NCI-H345 treated with DMSO at 0.1 percent for 48 hours (cell line): ENCODE measurements at regions not wholly inside any gene's neighbourhood (a gene's known extent, or its start where the extent isn't known, plus 50 kb on each side); places are given as distances from the start of the nearest gene placed in this dataset.

Source experiments
- DNase-seq: peaks from one replicate; lab custom pipeline; 2025; ENCODE audit not compliant: unreplicated experiment; lab: John Stamatoyannopoulos, UW

DNA sequence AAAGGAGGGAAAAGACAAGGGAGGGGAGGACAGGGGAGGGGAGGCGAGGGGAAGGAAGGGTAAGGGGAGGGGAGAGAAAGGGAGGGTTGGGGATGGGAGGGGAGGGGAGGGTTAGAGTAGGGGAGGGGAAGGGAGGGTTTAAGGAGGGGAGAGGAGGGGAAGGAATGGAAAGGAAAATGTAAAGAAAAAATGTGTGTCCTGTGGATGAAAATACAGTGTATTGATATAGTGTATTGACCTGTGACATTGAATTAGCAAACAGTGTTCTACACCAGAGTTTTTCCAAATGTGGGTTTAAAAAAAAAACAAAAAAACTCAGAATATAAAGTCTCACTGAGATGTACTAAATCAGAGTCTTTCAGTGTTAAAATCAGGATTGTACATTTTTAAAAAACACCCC, 1279.8 kb upstream of the ADGRL2 start:
- no peak for DNase-seq

DNA sequence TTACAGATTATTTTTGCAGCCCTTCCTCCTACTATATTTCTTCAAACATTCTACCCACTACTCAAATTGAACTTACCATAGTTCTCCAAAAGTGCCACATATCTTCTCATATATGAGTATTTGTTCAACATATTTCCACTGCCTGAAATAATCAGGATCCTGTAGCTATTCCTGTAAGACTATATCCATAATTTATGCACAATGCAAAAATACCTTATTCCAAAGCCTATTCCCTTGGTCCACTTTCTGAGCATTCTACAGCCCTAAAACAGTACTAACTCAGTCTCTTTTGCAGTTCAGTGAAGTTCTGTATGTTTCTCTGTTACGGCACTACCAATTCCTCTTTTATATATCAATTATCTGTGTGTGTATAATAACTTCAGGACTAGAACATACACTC, 1283.7 kb upstream of the ADGRL2 start:
- DNase-seq, result no peak

- DNase-seq, result no peak
These were observed 1290.7 kb upstream of the ADGRL2 start for GRCh38 chr1:80509965-80510522.

GRCh38 chr1:80506216-80506615, 1294.5 kb upstream of the ADGRL2 start:
- DNase-seq, result no peak

GRCh38 chr1:80498673-80499072, 1302.1 kb upstream of the ADGRL2 start:
- DNase-seq, result no peak

GRCh38 chr1:80495806-80496205, 1304.9 kb upstream of the ADGRL2 start:
- no peak for DNase-seq

GRCh38 chr1:80472145-80472544, 1328.6 kb upstream of the ADGRL2 start:
- DNase-seq, result no peak

GRCh38 chr1:80468356-80468755, 1332.4 kb upstream of the ADGRL2 start:
- DNase-seq, result no peak

DNA sequence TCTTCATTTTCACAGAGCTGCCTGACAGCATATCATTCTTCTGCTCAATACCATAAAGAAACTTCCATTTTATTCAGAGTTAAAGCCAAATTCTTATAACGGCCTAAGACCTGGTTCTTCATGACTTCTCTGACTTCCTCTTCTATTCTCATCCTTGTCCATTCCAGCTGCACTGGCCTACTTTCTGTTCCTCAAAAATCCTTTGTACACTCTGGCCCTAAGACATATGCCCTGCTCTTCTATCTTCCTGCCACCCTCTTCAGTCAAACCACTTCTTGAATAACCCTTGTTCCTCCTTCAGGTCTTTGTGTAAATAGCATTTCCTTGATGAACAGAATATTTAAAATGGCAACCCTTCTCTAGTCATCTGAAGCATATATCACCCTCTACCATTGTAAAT, 1338.7 kb upstream of the ADGRL2 start:
- DNase-seq, result no peak

- DNase-seq, result no peak
These were observed 1343.3 kb upstream of the ADGRL2 start for GRCh38 chr1:80457409-80457808.

- no peak for DNase-seq
These were observed 1347.0 kb upstream of the ADGRL2 start for GRCh38 chr1:80453775-80454174.

DNA sequence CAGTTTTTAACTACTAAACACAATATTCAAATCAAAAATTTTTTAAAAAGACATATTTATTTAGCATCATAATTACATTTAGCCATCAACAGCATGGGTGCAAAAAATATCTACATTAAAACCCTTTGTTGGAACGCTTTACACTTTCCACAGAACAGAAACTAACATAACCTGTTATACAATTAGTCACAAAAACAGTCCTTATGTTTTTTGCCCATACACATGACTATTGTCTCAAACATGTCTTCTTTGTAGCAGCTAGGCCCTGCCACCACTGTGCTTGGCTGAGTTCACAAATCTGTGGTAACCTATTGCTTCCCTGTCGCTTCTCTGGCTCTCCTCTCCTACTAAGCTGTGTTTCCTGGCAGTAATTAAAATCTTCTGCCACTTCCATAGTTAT, 1350.0 kb upstream of the ADGRL2 start:
- no peak for DNase-seq

DNA sequence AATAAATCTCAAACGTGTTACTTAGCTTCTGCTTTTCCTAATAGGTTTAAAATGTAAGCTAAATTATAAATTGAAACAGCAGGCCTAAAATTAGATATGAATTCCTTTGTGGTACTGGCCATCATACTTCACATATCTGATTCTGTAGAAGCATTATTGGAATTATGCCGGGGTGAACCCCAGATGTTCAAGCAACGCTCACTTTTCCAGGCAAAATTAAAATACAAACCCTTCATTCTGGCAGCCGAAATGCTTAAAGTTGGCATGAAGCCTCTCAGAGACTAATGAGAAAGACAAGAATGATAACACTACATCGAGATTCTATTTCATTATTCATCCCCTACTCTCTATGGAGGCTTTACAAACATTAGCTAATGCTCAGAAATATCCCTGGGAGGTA, 1352.7 kb upstream of the ADGRL2 start:
- no peak for DNase-seq

GRCh38 chr1:80447526-80447925, 1353.2 kb upstream of the ADGRL2 start:
- DNase-seq, result no peak

DNA sequence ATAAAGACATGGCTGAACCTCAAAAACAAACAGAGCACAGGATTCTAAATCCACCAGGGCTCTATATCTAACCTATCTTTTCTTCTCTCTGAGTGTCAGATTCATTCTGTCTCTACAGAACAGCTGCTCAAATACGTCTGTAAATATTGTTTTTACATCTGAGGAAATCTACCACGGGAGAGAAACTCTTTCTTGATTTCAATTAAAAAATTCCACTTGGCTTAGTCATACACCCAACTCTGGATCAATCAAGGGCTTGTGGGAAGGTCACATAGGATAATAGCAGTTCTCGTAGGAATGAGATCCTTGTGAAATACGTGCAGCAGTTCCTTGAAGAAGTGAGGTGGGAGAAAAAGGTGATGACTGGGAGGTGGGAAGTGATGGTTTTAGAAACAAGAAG, 1355.7 kb upstream of the ADGRL2 start:
- no peak for DNase-seq

DNA sequence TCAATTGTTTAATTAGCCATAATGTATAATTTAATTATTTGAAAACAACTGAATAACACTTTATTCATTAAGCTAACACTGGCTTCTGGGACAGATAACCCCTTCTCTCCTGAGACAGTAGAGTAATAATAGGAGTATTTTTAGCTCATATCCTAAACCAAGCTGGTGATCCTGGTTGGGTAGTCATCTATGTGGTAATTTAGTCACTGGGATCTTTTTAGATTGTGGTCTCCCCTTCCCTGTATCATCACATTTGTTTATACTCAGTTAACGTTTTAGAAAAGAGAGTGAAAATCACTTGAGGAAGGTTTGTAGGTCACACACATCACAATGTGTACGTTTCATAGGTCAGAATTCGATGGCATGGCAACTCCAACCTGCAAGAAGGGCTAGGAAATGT, 1356.6 kb upstream of the ADGRL2 start:
- no peak for DNase-seq

DNA sequence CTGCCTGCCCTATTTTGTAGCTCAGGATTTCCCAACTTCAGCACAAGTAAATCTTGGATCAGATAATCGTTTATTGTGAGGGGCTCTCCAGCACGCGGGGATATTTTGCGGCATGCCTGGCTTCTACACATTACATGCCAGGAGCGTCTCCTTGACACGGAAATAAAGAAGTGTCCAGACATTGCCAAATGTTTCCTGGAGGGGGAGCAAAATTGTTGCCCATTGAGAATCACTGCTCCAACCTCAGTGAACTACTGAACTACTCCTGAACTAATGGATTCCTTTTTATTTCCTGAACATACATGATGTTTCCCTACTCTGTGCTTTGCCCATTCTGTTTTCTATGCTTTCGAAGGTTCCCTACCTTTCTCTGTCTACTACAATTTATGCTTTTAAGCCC, 1359.1 kb upstream of the ADGRL2 start:
- no peak for DNase-seq

GRCh38 chr1:80436851-80437250, 1363.9 kb upstream of the ADGRL2 start:
- no peak for DNase-seq

DNA sequence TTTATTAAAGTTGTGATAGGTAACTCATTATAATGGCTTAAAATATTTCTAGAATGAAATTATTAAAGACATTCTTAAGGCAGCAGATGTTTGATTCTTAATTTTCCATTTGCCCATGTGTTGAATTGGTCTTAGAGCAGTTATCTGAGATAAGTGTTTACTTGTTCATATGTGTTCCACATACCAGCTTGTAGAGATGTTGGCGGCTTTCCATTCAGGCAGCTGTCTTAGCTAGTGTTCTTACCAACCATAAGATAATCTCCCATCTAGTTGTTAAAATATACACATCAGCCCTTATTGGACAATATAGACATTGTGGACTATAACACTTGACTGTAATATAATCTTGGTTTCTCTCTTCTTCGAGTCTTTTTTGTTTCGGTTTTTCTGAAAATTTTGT, 1372.9 kb upstream of the ADGRL2 start:
- DNase-seq, result no peak

- no peak for DNase-seq
These were observed 1376.5 kb upstream of the ADGRL2 start for GRCh38 chr1:80424249-80424648.

- no peak for DNase-seq
These were observed 1382.6 kb upstream of the ADGRL2 start for GRCh38 chr1:80418134-80418533.

DNA sequence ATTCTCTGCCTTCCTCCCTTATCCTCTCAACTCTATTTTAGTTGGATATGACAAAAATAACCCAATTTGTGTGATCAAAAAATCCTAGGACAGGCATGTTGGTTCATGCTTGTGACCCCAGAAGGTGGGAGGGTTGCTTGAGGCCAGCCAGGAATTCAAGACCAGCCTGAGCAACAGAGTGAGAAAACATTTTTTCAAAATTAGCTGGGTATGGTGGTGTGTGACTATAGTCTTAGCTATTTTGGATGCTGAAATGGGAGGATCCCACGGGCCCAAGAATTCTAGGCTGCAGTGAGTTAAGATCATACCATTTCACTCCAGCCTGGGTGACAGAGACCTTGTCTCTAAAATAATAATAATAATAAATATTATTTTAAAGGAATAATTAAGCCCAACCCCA, 1383.1 kb upstream of the ADGRL2 start:
- no peak for DNase-seq

DNA sequence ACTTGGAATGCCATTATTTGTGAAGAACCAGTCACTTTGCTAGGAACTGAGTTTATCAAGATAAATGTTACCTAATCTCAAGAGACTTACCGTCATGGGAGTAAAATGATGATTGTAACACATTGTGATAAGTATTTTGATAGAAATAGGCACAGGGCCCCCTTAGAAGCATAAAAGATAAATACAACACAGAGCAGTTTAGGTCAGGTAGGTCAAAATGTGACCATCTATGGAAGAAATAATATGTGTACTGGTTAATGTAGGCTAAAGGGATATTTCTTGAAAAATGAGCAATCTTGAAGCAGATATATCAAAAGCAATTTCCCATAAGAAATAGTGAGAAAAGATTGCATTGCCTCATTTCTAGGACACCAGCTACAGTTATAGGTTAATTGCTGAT, 1386.8 kb upstream of the ADGRL2 start:
- DNase-seq, result no peak

DNA sequence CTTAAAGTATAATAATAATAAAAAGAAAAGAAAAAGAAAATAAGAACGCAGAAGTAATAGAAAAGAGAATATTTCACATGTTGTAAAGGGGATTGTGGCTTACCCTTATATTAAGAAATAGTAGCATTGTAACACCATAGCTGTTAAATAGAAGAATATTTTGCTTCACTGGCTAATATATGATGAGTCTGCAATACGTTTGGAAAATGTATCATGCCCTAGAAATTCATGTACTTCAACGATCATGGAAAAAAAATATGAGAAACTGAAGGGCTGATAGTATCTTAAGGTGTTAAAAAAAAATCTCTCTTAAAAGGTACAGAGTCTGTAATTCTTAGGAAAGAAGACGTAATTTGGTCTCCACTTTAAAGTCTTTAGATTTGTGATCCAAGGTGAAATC, 1390.5 kb upstream of the ADGRL2 start:
- no peak for DNase-seq
